ENCODE measurements at regions not wholly inside any gene's neighbourhood (a gene's known extent, or its start where the extent isn't known, plus 50 kb on each side); places are given as distances from the start of the nearest gene placed in this dataset.

DNA sequence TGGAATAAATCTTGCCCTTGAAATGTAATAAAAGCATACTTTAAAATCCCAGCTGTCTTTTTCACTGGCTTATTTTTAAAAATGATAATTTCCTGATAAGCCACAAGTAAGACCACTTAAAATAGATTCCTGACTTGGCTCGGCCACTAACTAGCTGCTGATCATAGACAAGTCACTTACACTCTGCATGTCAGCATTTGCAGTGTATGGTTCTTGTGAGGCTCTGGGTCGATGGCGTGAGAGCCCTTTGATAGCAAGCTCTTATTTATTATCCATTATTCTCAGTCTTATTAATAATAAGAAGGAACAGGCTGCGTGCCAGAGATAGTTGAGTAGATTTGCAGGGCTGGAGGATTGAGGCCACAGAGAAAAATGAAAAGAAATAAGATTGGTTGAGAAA, 110.7 kb upstream of the IL12B start (continued):
- TF ChIP-seq ZNF407 (IDR thresholded peaks at IDR 0.05; ENCODE audit: low read depth) (no peak), WHSC1 (IDR thresholded peaks at IDR 0.05; ENCODE audit: low read length) (no peak), NFIC (IDR thresholded peaks at IDR 0.05) (no peak), KDM5B (IDR thresholded peaks at IDR 0.05; ENCODE audit: insufficient replicate concordance, low read depth, low read length) (no peak), PHB2 (IDR thresholded peaks at IDR 0.05; ENCODE audit: low read depth) (no peak)
- TF ChIP-seq, protein P1, sequence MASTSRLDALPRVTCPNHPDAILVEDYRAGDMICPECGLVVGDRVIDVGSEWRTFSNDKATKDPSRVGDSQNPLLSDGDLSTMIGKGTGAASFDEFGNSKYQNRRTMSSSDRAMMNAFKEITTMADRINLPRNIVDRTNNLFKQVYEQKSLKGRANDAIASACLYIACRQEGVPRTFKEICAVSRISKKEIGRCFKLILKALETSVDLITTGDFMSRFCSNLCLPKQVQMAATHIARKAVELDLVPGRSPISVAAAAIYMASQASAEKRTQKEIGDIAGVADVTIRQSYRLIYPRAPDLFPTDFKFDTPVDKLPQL (IDR thresholded peaks at IDR 0.05; ENCODE audit: extremely low read depth, insufficient read length): no peak
